H1 (cell line): ENCODE measurements at regions not wholly inside any gene's neighbourhood (a gene's known extent, or its start where the extent isn't known, plus 50 kb on each side); places are given as distances from the start of the nearest gene placed in this dataset.

Experiments used
- TF ChIP-seq, protein P1 (sequence below): fragments of 300-600 bp; sonication (generic); IDR thresholded peaks from 2 replicates; pipeline ENCODE4 v1.7.1; 2012; ENCODE audit warnings: low read length, moderate library complexity, mild to moderate bottlenecking, inconsistent platforms; ENCODE audit not compliant: insufficient replicate concordance

DNA sequence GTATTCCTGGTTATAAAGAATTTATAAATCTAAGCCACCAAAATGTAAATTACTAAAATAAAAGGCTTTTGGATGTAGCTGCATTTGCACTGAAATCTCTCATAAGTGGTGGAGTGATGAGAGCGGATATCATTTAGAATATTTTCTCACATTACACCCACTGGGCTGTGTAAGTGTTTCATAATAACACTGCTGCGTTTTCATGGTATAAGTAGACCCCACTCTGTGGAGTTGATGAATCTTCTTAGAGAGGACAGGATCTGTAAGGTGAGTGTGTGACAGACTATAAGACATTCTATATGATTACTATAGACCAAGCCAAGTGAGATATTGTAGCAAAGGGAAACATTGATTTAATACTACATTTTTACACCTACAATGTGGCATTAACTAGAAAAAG is 1024.1 kb upstream of the LRRN3 start (continued):
- TF ChIP-seq, protein P1, sequence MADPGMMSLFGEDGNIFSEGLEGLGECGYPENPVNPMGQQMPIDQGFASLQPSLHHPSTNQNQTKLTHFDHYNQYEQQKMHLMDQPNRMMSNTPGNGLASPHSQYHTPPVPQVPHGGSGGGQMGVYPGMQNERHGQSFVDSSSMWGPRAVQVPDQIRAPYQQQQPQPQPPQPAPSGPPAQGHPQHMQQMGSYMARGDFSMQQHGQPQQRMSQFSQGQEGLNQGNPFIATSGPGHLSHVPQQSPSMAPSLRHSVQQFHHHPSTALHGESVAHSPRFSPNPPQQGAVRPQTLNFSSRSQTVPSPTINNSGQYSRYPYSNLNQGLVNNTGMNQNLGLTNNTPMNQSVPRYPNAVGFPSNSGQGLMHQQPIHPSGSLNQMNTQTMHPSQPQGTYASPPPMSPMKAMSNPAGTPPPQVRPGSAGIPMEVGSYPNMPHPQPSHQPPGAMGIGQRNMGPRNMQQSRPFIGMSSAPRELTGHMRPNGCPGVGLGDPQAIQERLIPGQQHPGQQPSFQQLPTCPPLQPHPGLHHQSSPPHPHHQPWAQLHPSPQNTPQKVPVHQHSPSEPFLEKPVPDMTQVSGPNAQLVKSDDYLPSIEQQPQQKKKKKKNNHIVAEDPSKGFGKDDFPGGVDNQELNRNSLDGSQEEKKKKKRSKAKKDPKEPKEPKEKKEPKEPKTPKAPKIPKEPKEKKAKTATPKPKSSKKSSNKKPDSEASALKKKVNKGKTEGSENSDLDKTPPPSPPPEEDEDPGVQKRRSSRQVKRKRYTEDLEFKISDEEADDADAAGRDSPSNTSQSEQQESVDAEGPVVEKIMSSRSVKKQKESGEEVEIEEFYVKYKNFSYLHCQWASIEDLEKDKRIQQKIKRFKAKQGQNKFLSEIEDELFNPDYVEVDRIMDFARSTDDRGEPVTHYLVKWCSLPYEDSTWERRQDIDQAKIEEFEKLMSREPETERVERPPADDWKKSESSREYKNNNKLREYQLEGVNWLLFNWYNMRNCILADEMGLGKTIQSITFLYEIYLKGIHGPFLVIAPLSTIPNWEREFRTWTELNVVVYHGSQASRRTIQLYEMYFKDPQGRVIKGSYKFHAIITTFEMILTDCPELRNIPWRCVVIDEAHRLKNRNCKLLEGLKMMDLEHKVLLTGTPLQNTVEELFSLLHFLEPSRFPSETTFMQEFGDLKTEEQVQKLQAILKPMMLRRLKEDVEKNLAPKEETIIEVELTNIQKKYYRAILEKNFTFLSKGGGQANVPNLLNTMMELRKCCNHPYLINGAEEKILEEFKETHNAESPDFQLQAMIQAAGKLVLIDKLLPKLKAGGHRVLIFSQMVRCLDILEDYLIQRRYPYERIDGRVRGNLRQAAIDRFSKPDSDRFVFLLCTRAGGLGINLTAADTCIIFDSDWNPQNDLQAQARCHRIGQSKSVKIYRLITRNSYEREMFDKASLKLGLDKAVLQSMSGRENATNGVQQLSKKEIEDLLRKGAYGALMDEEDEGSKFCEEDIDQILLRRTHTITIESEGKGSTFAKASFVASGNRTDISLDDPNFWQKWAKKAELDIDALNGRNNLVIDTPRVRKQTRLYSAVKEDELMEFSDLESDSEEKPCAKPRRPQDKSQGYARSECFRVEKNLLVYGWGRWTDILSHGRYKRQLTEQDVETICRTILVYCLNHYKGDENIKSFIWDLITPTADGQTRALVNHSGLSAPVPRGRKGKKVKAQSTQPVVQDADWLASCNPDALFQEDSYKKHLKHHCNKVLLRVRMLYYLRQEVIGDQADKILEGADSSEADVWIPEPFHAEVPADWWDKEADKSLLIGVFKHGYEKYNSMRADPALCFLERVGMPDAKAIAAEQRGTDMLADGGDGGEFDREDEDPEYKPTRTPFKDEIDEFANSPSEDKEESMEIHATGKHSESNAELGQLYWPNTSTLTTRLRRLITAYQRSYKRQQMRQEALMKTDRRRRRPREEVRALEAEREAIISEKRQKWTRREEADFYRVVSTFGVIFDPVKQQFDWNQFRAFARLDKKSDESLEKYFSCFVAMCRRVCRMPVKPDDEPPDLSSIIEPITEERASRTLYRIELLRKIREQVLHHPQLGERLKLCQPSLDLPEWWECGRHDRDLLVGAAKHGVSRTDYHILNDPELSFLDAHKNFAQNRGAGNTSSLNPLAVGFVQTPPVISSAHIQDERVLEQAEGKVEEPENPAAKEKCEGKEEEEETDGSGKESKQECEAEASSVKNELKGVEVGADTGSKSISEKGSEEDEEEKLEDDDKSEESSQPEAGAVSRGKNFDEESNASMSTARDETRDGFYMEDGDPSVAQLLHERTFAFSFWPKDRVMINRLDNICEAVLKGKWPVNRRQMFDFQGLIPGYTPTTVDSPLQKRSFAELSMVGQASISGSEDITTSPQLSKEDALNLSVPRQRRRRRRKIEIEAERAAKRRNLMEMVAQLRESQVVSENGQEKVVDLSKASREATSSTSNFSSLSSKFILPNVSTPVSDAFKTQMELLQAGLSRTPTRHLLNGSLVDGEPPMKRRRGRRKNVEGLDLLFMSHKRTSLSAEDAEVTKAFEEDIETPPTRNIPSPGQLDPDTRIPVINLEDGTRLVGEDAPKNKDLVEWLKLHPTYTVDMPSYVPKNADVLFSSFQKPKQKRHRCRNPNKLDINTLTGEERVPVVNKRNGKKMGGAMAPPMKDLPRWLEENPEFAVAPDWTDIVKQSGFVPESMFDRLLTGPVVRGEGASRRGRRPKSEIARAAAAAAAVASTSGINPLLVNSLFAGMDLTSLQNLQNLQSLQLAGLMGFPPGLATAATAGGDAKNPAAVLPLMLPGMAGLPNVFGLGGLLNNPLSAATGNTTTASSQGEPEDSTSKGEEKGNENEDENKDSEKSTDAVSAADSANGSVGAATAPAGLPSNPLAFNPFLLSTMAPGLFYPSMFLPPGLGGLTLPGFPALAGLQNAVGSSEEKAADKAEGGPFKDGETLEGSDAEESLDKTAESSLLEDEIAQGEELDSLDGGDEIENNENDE: no peak
- TF ChIP-seq, all 59 proteins: peak for 0
